Activated CD4-positive, alpha-beta memory T cell treated with anti-CD3 and anti-CD28 coated beads, Interleukin-2, amount 10 ng/mL, durations not matched to agents 7 days and 5 days (primary cell): ENCODE measurements at regions not wholly inside any gene's neighbourhood (a gene's known extent, or its start where the extent isn't known, plus 50 kb on each side); places are given as distances from the start of the nearest gene placed in this dataset.

Experiments used
- CTCF ChIA-PET: fragments of 350-600 bp; sonication (Branson Sonifier 250); formaldehyde crosslinking; loops from one replicate; lab custom pipeline; 2021; ENCODE audit warnings: antibody characterized with exemption, inconsistent platforms; lab: Charles Lee
- POLR2A ChIA-PET: fragments of 350-600 bp; sonication (Branson Sonifier 250); formaldehyde crosslinking; loops from one replicate; lab custom pipeline; 2021; ENCODE audit warnings: antibody characterized with exemption; lab: Charles Lee
- DNase-seq: peaks from one replicate; pipeline ENCODE4 v3.0.0-alpha.2; 2020
- H3K27ac Mint-ChIP-seq: one replicate; pipeline ENCODE4 v1.8.0; 2021; ENCODE audit warnings: mild to moderate bottlenecking, mixed read lengths
- H3K27me3 Mint-ChIP-seq: one replicate; pipeline ENCODE4 v1.8.0; 2021; ENCODE audit warnings: mixed read lengths
- H3K36me3 Mint-ChIP-seq: one replicate; pipeline ENCODE4 v1.8.0; 2021; ENCODE audit warnings: low read depth, mixed read lengths
- H3K4me1 Mint-ChIP-seq: one replicate; pipeline ENCODE4 v1.8.0; 2021; ENCODE audit warnings: mixed read lengths
- H3K4me3 Mint-ChIP-seq: one replicate; pipeline ENCODE4 v1.8.0; 2021; ENCODE audit warnings: mild to moderate bottlenecking, mixed read lengths
- H3K9me3 Mint-ChIP-seq: one replicate; pipeline ENCODE4 v1.8.0; 2021; ENCODE audit warnings: mixed read lengths

DNA sequence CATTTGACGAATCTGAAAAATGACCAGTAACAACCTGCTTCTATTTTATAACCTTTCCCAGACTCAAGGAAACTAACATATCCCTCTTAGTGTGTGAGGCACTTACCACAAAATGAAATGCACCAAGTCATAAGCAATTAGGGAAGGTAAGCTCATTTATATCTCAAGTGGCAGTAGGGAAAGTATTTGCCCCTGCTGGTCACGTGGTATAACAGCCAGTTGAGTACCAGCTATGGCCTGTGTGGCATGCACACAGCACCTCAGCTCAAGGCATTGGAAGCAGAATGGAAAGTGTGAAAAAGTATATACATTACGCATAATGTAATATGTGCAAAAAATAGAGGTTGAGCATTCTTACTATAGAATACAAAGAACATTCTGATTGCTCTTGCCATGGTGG, 178.3 kb upstream of the GYPA start:
- Mint-ChIP-seq H3K36me3 (no peaks in the 10 kb centered on the region), H3K4me1 (no peaks in the 10 kb centered on the region), H3K27me3 (no peaks in the 10 kb centered on the region), H3K4me3 (no peak overlapping the region), H3K9me3 (peaks cover 12% of the 10 kb centered on the region), H3K27ac (no peak overlapping the region)
- DNase-seq: no peak
- ChIA-PET CTCF (no interaction called here), POLR2A (no interaction called here)

DNA sequence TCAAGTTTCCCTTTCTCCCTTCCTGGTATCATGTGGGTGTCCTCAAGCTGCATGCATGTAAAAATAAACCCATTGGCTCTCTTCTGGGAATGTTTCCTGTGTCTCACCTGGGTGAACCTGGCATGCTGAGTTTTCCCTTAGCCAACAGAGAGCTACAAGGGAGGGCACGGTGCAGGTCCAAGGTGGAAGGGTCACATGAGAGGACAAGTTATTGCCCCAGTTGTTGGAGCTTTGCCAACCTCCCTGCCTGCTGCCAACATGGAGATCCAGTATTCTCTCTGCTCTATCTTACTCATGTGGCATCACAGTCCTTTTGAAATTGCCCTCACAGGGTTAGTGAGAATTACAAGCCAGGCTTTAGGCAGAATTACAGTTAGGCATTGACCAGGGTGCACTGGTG, 196.1 kb upstream of the GYPA start:
- Mint-ChIP-seq H3K4me3 (no peak overlapping the region), H3K4me1 (peaks cover 4% of the 10 kb centered on the region), H3K27ac (no peak overlapping the region), H3K27me3 (no peaks in the 10 kb centered on the region), H3K9me3 (peaks cover 5% of the 10 kb centered on the region), H3K36me3 (no peaks in the 10 kb centered on the region)
- ChIA-PET POLR2A (no interaction called here), CTCF (no interaction called here)
- no peak for DNase-seq

DNA sequence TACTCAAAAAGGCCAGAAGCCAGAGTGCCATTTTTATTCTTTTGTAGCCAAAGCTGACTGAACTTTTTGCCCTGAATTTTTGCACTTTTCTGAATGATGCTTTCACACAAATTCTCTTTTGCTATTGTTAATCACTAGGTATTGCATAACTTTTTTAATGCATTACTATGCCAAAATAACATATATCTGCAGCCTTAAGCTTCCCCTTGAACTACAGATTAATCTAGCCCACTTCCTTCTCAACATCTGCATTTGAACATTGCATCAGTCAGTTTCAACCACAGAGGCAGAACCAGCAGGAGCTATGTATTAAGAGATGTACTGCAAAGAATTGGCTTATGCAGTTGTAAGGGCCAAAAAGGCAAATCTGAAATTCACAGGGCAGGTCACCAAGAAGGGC, 197.6 kb upstream of the GYPA start:
- ChIA-PET POLR2A (no interaction called here), CTCF (no interaction called here)
- H3K4me3 Mint-ChIP-seq: no peak overlapping the region
- peaks cover 5% of the 10 kb centered on the region for H3K9me3 Mint-ChIP-seq
- no peaks in the 10 kb centered on the region for H3K36me3 Mint-ChIP-seq
- no peak overlapping the region for H3K27ac Mint-ChIP-seq
- H3K4me1 Mint-ChIP-seq: peaks cover 4% of the 10 kb centered on the region
- no peak for DNase-seq
- no peaks in the 10 kb centered on the region for H3K27me3 Mint-ChIP-seq

DNA sequence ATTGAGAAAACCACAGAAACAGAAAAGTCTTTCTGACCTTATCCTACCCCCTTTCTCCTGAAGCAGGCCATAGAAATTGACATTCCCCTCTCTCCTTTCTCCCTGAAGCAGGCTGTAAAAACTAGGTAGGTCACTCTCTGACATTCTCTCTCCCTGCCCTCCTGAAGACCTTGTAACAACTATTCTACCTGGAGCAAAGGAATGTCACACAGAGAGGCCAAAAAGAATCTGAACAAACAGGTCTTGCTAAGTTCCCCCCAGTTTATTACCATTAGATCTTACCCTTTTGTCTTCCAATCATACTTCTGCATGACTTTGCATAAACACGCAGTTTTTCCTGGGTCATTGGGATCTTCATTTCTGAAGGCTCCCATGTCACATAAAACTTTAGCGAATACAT, 198.3 kb upstream of the GYPA start:
- H3K4me1 Mint-ChIP-seq: peaks cover 4% of the 10 kb centered on the region
- CTCF ChIA-PET: no interaction called here

DNA sequence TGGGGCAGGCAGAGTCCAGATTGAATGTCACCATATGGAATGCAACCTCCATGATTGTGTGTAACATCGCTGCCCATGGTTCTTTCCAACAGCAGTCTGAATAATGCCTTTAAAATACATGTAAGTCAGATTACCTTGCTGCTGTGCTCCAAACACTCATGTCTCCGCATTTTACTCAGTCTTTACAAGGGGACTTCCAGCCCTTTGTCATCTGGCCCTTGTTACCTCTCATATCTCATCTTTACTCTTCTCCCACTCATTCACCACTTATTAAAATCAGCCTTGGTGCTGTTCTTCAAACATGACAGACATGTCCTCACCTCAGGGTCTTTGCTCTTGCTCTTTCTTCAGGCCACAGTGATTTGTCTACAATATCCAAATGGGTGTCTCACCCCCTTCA, 200.4 kb upstream of the GYPA start:
- ChIA-PET CTCF (no interaction called here), POLR2A (no interaction called here)
- DNase-seq: no peak
- H3K9me3 Mint-ChIP-seq: peaks cover 5% of the 10 kb centered on the region
- no peaks in the 10 kb centered on the region for H3K27me3 Mint-ChIP-seq
- H3K36me3 Mint-ChIP-seq: no peaks in the 10 kb centered on the region
- H3K27ac Mint-ChIP-seq: no peak overlapping the region
- H3K4me1 Mint-ChIP-seq: peaks cover 4% of the 10 kb centered on the region
- H3K4me3 Mint-ChIP-seq: no peak overlapping the region

More for the DNA sequence above, 198.3 kb upstream of the GYPA start:
- Mint-ChIP-seq H3K36me3 (no peaks in the 10 kb centered on the region), H3K27me3 (no peaks in the 10 kb centered on the region), H3K4me3 (no peak overlapping the region), H3K27ac (no peak overlapping the region), H3K9me3 (peaks cover 5% of the 10 kb centered on the region)
- DNase-seq: no peak
- POLR2A ChIA-PET: no interaction called here

DNA sequence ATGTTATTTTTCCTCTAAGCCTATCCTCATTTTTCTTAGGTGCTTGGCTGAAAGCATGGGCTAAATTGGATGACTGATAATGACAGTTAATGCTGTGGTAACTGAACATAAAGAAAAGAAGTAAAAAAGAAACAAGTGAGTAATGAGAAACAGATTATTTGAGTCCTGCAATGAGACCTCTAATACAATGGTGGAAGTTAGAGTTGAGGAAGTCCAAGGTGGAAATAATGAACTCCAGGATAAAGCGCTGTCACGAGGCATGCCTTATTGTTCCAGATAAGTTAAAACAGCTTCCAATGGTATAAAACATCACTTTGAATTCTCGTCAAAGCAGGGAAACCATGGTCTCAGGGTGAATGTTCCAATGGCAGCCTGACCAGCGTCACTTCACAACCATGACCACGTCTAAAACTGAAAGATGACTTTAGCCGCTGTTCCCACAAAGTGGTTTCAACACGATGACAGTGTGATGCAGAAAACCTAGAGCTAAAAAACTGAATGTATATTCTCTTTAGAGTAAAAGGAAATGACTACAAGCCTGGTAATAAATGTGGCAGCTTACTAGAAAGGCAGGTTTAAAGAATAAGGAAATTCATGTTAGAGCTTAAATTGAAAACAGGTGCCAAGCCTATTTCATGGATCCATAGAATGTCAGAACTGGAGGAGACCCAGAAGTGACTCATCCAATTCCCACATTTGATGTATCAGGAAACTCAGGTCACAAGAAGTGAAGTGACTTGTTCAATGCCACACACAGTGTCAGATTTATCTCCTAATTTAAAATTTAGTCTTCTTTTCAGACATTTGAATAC, 202.6 kb upstream of the GYPA start:
- Mint-ChIP-seq H3K27ac (no peak overlapping the region), H3K4me1 (peaks cover 1% of the 10 kb centered on the region), H3K36me3 (no peaks in the 10 kb centered on the region), H3K9me3 (peaks cover 5% of the 10 kb centered on the region), H3K27me3 (no peaks in the 10 kb centered on the region), H3K4me3 (no peak overlapping the region)
- POLR2A ChIA-PET: no interaction called here
- CTCF ChIA-PET: no interaction called here
- DNase-seq: no peak

DNA sequence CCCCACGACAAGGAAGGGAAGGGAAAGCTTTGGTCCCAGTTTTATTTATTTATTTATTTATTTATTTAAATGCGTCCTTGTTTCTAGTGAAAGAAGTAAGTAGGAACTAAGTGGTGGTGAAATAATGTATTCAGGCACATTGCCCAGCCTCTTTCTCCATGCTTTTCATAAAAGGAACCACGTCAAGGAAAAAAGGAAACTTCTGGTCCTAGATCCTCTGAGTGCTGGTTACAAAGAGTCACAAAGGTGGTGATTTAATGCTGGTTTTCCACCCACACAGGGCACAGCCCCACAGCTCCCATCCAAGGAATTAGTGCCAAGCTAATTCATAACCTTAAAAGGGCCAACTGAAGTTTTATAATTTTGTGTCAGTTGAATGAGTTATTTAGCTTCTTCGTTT, 206.6 kb upstream of the GYPA start:
- H3K27ac Mint-ChIP-seq: no peak overlapping the region
- H3K36me3 Mint-ChIP-seq: no peaks in the 10 kb centered on the region
- ChIA-PET POLR2A (no interaction called here), CTCF (no interaction called here)
- no peaks in the 10 kb centered on the region for H3K27me3 Mint-ChIP-seq
- no peak overlapping the region for H3K4me3 Mint-ChIP-seq
- no peak for DNase-seq
- H3K9me3 Mint-ChIP-seq: no peaks in the 10 kb centered on the region
- no peaks in the 10 kb centered on the region for H3K4me1 Mint-ChIP-seq

DNA sequence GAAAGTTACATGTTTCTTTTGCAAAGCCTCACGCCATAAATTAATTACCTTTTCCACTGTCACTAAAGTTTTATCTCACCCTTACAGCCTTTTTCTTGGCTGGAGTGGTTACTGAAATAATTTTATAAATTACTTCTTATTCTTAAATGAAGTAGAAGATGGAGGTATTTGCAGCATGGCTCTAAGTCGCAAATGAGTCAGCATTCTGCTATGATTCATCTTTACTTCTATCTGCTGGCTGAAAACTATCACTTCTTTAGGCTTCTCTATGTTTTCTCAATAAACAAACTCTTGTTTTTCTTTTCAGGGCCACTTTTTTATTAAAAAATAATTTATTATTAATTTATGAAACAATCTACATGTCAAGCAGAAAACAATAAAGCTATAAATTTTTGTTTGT, 210.2 kb upstream of the GYPA start:
- H3K27ac Mint-ChIP-seq: no peak overlapping the region
- ChIA-PET CTCF (no interaction called here), POLR2A (no interaction called here)
- no peak for DNase-seq
- H3K27me3 Mint-ChIP-seq: peaks cover 5% of the 10 kb centered on the region
- H3K36me3 Mint-ChIP-seq: no peaks in the 10 kb centered on the region
- no peaks in the 10 kb centered on the region for H3K9me3 Mint-ChIP-seq
- no peaks in the 10 kb centered on the region for H3K4me1 Mint-ChIP-seq
- H3K4me3 Mint-ChIP-seq: no peak overlapping the region

DNA sequence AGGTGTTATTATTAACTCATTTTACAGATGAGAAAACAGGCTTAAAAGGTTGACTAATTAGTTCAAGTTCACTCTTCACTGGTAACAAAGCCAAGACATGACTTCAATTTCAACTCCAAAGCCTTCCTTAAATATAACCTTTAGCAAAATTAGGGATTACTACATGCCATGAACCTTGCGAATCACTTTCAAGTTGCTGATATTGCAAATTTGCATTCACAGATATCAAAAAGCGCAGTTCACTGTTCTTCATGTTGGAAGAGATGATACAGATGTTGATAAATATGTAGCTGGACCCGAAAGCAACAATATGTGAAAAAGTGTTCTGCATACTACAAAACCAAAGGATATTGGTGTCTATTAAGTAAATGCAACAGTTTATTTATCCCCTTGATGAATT, 210.8 kb upstream of the GYPA start:
- no peaks in the 10 kb centered on the region for H3K36me3 Mint-ChIP-seq
- no peak overlapping the region for H3K27ac Mint-ChIP-seq
- H3K4me1 Mint-ChIP-seq: peaks cover 1% of the 10 kb centered on the region
- no peak overlapping the region for H3K4me3 Mint-ChIP-seq
- H3K27me3 Mint-ChIP-seq: peaks cover 9% of the 10 kb centered on the region
- H3K9me3 Mint-ChIP-seq: no peaks in the 10 kb centered on the region
- no peak for DNase-seq
- ChIA-PET POLR2A (no interaction called here), CTCF (no interaction called here)

DNA sequence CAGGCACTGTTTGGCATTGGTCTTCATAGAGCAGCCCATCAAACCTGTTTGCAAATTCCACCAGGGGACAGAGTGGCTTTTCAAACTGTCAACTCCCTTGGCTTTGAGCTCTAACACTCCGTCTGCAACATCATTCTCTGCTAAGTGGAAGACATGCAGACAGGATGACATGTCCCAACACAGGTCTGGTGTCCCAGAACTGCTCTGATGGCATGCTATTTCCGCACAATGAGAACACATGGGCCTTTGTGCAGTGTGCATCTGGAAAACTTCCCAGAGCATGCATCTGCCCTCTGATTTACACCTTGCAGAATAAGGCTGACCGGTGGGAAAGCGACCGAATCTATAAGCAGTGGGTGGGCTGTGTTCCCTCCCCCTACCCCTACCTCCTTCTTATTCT, 212.8 kb upstream of the GYPA start:
- Mint-ChIP-seq H3K9me3 (no peaks in the 10 kb centered on the region), H3K27me3 (peaks cover 9% of the 10 kb centered on the region), H3K27ac (no peak overlapping the region), H3K36me3 (no peaks in the 10 kb centered on the region), H3K4me3 (no peak overlapping the region), H3K4me1 (peaks cover 1% of the 10 kb centered on the region)
- no peak for DNase-seq
- CTCF ChIA-PET: no interaction called here
- POLR2A ChIA-PET: no interaction called here

DNA sequence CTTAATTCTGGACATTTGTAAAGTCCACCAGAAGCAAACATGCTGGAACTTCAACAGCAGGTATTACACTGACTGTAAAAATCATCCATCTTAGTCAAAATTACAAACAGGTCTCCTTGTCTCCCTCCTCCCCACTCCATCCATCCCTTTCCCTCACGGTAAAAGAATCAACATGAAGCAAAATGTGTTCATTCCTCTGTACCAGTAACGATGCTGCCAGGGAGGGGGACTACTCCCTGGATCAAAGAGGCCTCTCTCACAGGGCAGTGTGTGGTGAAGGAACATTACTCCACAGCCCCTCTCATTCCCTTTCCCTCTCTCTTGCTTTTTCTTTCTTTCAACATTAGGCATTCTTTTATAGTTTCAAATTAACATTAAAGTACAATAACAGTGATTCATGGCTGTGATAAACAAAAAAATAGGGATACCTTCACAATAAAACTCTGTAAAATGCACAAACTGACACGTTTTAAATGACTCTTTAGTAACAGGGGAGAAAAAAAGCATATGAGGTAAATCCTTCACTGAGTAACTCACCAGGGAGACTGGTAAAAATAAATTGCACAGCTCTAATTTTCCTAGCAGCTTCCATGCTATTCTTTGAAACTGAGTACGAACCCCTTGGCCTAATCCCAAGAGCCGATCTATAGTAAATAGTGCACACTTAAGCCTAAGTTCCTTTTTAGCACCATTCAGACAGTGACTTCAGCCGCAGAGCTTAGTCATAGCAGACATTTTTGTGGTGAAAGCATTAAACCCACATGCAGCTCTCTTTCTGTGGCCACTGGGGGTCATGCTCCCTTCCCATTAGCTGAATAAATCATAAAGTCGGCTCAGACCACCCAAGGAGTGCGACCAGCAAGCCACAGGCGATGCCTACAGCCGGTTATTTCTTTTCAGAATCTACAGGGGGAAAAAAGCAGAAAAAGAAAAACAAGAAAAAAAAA, 215.6 kb upstream of the GYPA start:
- Mint-ChIP-seq H3K4me1 (peaks cover 1% of the 10 kb centered on the region), H3K36me3 (no peaks in the 10 kb centered on the region), H3K27me3 (peaks cover 9% of the 10 kb centered on the region), H3K4me3 (no peak overlapping the region), H3K27ac (no peak overlapping the region), H3K9me3 (no peaks in the 10 kb centered on the region)
- POLR2A ChIA-PET: no interaction called here
- DNase-seq: no peak
- CTCF ChIA-PET: no interaction called here

DNA sequence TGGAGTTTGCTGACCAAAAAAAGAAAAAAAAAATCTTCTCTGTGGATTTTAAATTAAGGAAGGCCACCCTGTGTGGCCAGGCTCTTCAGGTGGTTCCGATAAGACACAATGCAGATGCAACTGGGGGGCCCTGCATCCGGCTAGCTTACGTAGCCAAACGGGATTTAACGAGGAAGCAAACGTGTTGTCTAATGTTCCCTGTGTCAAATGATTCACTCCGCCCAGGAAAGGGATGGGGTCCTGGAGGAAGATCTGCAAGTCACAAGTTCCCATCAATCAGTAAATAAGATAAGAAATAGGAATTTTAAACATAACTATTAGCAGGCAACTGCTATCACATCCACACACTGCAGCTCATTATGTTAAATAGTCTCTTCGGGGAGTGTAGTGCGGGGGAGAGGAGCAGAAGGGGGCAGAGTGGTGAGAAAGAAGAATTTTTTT, 216.4 kb upstream of the GYPA start:
- H3K4me1 Mint-ChIP-seq: peaks cover 1% of the 10 kb centered on the region
- H3K4me3 Mint-ChIP-seq: no peak overlapping the region
- ChIA-PET CTCF (no interaction called here), POLR2A (no interaction called here)
- no peak overlapping the region for H3K27ac Mint-ChIP-seq
- DNase-seq: no peak
- no peaks in the 10 kb centered on the region for H3K36me3 Mint-ChIP-seq
- H3K9me3 Mint-ChIP-seq: no peaks in the 10 kb centered on the region
- peaks cover 9% of the 10 kb centered on the region for H3K27me3 Mint-ChIP-seq

DNA sequence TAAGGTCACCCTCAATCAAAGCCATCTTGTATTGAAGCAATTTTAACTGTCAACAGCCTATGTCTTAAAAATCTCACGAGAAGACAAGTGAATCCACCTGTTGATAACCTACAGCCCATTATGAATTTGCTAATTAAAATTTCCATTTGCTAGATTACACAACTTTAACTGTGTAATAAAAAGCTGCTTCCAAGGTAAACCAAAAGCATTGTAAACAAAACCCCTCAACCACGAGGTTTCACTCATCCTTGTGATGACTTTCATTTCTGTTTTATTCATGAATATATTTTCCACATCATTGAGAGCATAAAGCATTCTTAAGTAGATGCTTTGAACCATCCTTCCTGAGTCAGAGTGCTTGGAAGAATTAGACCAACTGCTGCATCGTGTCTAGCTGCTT, 217.5 kb upstream of the GYPA start:
- no peak for DNase-seq
- peaks cover 1% of the 10 kb centered on the region for H3K4me1 Mint-ChIP-seq
- ChIA-PET CTCF (no interaction called here), POLR2A (no interaction called here)
- H3K27ac Mint-ChIP-seq: no peak overlapping the region
- no peaks in the 10 kb centered on the region for H3K9me3 Mint-ChIP-seq
- H3K36me3 Mint-ChIP-seq: no peaks in the 10 kb centered on the region
- H3K27me3 Mint-ChIP-seq: peaks cover 9% of the 10 kb centered on the region
- no peak overlapping the region for H3K4me3 Mint-ChIP-seq
